ENCODE measurements at regions not wholly inside any gene's neighbourhood (a gene's known extent, or its start where the extent isn't known, plus 50 kb on each side); places are given as distances from the start of the nearest gene placed in this dataset.
A peak's percentile ranks its signal among the peaks of the same experiment; 100 is the strongest.

DNA sequence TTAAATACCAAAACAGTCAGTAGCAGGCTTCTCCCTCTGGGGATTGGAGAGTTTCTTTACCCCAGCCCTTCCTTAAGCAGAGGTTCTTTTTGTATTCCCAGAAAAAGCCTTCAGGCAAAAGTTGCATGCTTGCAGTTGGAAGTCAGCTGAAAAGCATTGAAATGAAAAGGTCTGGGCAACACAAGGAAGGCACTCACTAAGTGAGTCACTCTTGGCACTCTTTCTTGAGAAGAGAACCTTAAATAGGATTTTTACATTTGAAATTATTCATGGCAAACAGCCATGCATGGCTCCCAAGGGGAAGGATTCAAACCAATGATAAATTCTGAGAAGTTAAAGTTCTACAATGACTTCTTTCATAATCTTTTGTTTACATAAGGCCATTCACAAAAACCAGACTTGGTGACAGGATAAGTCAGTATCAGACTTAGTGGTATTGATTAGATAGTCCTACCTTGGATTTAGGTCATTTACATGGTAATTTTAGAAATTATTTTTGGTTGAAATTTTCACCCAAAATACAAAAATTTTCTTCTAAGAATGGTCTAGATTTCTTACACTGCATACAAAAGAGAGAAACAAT, 2068.9 kb downstream of the PCDH7 start:
- peak; percentile 12 for DNase-seq (ENCODE audit: low spot score)
- TF ChIP-seq EZH2phosphoT487 (IDR thresholded peaks at IDR 0.05; ENCODE audit: low read depth, severe bottlenecking, unreplicated experiment), result no peak
- TF ChIP-seq EZH2 (IDR thresholded peaks at IDR 0.05; ENCODE audit: borderline replicate concordance), result no peak
- TF ChIP-seq, protein P1, sequence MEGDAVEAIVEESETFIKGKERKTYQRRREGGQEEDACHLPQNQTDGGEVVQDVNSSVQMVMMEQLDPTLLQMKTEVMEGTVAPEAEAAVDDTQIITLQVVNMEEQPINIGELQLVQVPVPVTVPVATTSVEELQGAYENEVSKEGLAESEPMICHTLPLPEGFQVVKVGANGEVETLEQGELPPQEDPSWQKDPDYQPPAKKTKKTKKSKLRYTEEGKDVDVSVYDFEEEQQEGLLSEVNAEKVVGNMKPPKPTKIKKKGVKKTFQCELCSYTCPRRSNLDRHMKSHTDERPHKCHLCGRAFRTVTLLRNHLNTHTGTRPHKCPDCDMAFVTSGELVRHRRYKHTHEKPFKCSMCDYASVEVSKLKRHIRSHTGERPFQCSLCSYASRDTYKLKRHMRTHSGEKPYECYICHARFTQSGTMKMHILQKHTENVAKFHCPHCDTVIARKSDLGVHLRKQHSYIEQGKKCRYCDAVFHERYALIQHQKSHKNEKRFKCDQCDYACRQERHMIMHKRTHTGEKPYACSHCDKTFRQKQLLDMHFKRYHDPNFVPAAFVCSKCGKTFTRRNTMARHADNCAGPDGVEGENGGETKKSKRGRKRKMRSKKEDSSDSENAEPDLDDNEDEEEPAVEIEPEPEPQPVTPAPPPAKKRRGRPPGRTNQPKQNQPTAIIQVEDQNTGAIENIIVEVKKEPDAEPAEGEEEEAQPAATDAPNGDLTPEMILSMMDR (IDR thresholded peaks at IDR 0.05; ENCODE audit: poor library complexity), result no peak
- no peaks in the 10 kb centered on the region for H3K79me2 ChIP-seq
- no peak overlapping the region for H3K27ac ChIP-seq
- no peaks in the 10 kb centered on the region for H3K9me2 ChIP-seq (replicated peaks; ENCODE audit: insufficient read depth)
- H3K27me3 ChIP-seq, result no peaks in the 10 kb centered on the region
- H2AFZ ChIP-seq, result no peak overlapping the region
- no peak overlapping the region for H3K4me2 ChIP-seq
- no peaks in the 10 kb centered on the region for H3K36me3 ChIP-seq (replicated peaks; ENCODE audit: insufficient read depth, low read depth)
- no peak overlapping the region for H3K4me3 ChIP-seq
- H4K20me1 ChIP-seq (ENCODE audit: insufficient read depth, poor library complexity, severe bottlenecking), result no peaks in the 10 kb centered on the region
- H3K4me1 ChIP-seq (ENCODE audit: insufficient read depth), result no peaks in the 10 kb centered on the region
- H3K9me3 ChIP-seq (ENCODE audit: low read depth), result no peaks in the 10 kb centered on the region

GRCh38 chr4:32790803-32791202, 2070.6 kb downstream of the PCDH7 start:
- H3K27ac ChIP-seq, result no peak overlapping the region
- no peak overlapping the region for H2AFZ ChIP-seq
- H3K36me3 ChIP-seq (replicated peaks; ENCODE audit: insufficient read depth, low read depth), result no peaks in the 10 kb centered on the region
- no peaks in the 10 kb centered on the region for H4K20me1 ChIP-seq (ENCODE audit: insufficient read depth, poor library complexity, severe bottlenecking)
- H3K9me3 ChIP-seq (ENCODE audit: low read depth), result no peaks in the 10 kb centered on the region
- no peaks in the 10 kb centered on the region for H3K9me2 ChIP-seq (replicated peaks; ENCODE audit: insufficient read depth)
- WGBS (ENCODE audit: low lambda C conversion rate, missing lambda C conversion rate), result 62% methylated on average over 1 of the region's 1 CpG
- TF ChIP-seq EZH2phosphoT487 (IDR thresholded peaks at IDR 0.05; ENCODE audit: low read depth, severe bottlenecking, unreplicated experiment), result no peak
- TF ChIP-seq, protein P1 (IDR thresholded peaks at IDR 0.05; ENCODE audit: poor library complexity), result no peak
- no peak for TF ChIP-seq EZH2 (IDR thresholded peaks at IDR 0.05; ENCODE audit: borderline replicate concordance)
- no peaks in the 10 kb centered on the region for H3K79me2 ChIP-seq
- no peak for DNase-seq (ENCODE audit: low spot score)
- no peak overlapping the region for H3K4me2 ChIP-seq
- H3K4me3 ChIP-seq, result no peak overlapping the region
- H3K27me3 ChIP-seq, result no peaks in the 10 kb centered on the region
- no peaks in the 10 kb centered on the region for H3K4me1 ChIP-seq (ENCODE audit: insufficient read depth)

- Histone ChIP-seq H3K4me3 (no peak overlapping the region), H3K27ac (no peak overlapping the region), H3K36me3 (replicated peaks; ENCODE audit: insufficient read depth, low read depth) (no peaks in the 10 kb centered on the region), H4K20me1 (ENCODE audit: insufficient read depth, poor library complexity, severe bottlenecking) (no peaks in the 10 kb centered on the region), H3K4me1 (ENCODE audit: insufficient read depth) (no peaks in the 10 kb centered on the region), H3K9me3 (ENCODE audit: low read depth) (no peaks in the 10 kb centered on the region), H3K4me2 (no peak overlapping the region), H3K27me3 (no peaks in the 10 kb centered on the region), H2AFZ (no peak overlapping the region), H3K9me2 (replicated peaks; ENCODE audit: insufficient read depth) (no peaks in the 10 kb centered on the region), H3K79me2 (no peaks in the 10 kb centered on the region)
- no peak for DNase-seq (ENCODE audit: low spot score)
- 92% methylated on average over 9 of the region's 9 CpGs for WGBS (ENCODE audit: low lambda C conversion rate, missing lambda C conversion rate)
- TF ChIP-seq, protein P1 (IDR thresholded peaks at IDR 0.05; ENCODE audit: poor library complexity), result no peak
- TF ChIP-seq EZH2 (IDR thresholded peaks at IDR 0.05; ENCODE audit: borderline replicate concordance), result no peak
- no peak for TF ChIP-seq EZH2phosphoT487 (IDR thresholded peaks at IDR 0.05; ENCODE audit: low read depth, severe bottlenecking, unreplicated experiment)
These were observed 2078.4 kb downstream of the PCDH7 start for GRCh38 chr4:32798471-32799159.
